ENCODE measurements at regions not wholly inside any gene's neighbourhood (a gene's known extent, or its start where the extent isn't known, plus 50 kb on each side); places are given as distances from the start of the nearest gene placed in this dataset.

DNA sequence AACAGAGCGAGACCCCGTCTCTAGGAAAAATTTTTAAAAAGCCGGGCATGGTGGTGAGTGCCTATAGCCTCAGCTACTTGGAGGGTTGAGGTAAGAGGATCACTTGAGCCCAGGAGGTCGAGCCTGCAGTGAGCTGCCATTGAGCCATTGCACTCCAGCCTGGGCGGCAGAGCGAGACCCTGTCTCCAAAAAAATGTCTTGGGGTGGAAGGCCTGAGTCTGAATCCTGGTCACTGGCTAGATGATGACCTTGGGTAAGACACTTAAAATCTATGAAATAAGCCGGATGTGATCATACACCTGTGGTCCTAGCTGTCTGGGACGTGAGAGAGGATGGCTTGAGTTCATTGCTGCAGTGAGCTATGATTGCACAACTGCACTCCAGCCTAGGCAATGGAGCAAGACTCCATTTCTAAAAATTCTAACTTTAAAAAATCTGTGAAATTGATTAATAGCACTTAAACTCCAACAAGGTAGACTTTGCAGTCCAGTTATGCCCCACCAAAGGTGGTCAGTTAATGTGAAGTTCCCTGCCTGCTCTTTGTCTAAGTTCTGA is 157.3 kb upstream of the UMPS start:
- TF ChIP-seq, protein P1, sequence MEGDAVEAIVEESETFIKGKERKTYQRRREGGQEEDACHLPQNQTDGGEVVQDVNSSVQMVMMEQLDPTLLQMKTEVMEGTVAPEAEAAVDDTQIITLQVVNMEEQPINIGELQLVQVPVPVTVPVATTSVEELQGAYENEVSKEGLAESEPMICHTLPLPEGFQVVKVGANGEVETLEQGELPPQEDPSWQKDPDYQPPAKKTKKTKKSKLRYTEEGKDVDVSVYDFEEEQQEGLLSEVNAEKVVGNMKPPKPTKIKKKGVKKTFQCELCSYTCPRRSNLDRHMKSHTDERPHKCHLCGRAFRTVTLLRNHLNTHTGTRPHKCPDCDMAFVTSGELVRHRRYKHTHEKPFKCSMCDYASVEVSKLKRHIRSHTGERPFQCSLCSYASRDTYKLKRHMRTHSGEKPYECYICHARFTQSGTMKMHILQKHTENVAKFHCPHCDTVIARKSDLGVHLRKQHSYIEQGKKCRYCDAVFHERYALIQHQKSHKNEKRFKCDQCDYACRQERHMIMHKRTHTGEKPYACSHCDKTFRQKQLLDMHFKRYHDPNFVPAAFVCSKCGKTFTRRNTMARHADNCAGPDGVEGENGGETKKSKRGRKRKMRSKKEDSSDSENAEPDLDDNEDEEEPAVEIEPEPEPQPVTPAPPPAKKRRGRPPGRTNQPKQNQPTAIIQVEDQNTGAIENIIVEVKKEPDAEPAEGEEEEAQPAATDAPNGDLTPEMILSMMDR (IDR thresholded peaks at IDR 0.05; ENCODE audit: low read depth, low read length, poor library complexity, severe bottlenecking), result no peak
- TF ChIP-seq EZH2phosphoT487 (IDR thresholded peaks at IDR 0.05; ENCODE audit: borderline replicate concordance, low read length), result no peak

Measured in DOHH2 (cell line).